ENCODE measurements at regions not wholly inside any gene's neighbourhood (a gene's known extent, or its start where the extent isn't known, plus 50 kb on each side); places are given as distances from the start of the nearest gene placed in this dataset.

DNA sequence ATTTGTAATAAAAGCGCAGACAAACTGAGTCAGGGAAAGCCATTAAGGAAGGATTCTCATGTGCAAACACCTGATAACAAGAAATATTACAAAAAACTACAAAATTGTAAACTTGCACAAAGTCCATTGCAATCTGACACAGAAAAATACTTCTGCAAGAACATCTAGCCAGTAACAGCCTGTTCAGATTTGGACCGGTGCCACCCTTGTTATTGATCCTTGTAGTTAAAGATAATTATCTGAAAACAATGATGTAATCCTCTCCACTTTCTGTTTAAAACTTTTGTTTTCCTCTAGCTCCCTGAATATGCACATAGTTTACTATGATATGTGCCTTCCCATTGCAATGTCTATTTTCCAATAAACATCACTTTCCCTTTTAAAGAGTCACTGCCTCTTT lies 1090.2 kb downstream of the PLOD2 start:
- TF ChIP-seq, protein P1, sequence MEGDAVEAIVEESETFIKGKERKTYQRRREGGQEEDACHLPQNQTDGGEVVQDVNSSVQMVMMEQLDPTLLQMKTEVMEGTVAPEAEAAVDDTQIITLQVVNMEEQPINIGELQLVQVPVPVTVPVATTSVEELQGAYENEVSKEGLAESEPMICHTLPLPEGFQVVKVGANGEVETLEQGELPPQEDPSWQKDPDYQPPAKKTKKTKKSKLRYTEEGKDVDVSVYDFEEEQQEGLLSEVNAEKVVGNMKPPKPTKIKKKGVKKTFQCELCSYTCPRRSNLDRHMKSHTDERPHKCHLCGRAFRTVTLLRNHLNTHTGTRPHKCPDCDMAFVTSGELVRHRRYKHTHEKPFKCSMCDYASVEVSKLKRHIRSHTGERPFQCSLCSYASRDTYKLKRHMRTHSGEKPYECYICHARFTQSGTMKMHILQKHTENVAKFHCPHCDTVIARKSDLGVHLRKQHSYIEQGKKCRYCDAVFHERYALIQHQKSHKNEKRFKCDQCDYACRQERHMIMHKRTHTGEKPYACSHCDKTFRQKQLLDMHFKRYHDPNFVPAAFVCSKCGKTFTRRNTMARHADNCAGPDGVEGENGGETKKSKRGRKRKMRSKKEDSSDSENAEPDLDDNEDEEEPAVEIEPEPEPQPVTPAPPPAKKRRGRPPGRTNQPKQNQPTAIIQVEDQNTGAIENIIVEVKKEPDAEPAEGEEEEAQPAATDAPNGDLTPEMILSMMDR (IDR thresholded peaks at IDR 0.05), result no peak
- TF ChIP-seq POLR2A (IDR thresholded peaks at IDR 0.05), result no peak
- TF ChIP-seq POLR2AphosphoS5 (IDR thresholded peaks at IDR 0.05), result no peak

Data from breast epithelium (tissue), 3 donors.